Neural progenitor cell (in vitro differentiated cells): ENCODE measurements at regions not wholly inside any gene's neighbourhood (a gene's known extent, or its start where the extent isn't known, plus 50 kb on each side); places are given as distances from the start of the nearest gene placed in this dataset.

Source experiments
- DNase-seq: peaks from one replicate; pipeline ENCODE4 v3.0.0-alpha.2; 2016; ENCODE audit warnings: low spot score
- H2AFZ ChIP-seq: fragments of 200-600 bp; sonication (generic); replicated peaks from 2 replicates; pipeline ENCODE4 v1.6.1; 2016; ENCODE audit warnings: antibody characterized with exemption
- H3F3A ChIP-seq: fragments of 200-600 bp; sonication (generic); 2 replicates; pipeline ENCODE4 v1.6.1; 2016; ENCODE audit warnings: antibody characterized with exemption, low read depth
- H3K27ac ChIP-seq: fragments of 200-600 bp; sonication (generic); 2 replicates; pipeline ENCODE4 v1.5.1; 2016; ENCODE audit warnings: mild to moderate bottlenecking
- H3K27me3 ChIP-seq: fragments of 200-600 bp; sonication (generic); 2 replicates; pipeline ENCODE4 v1.6.1; 2016; ENCODE audit warnings: mild to moderate bottlenecking, moderate library complexity
- H3K36me3 ChIP-seq: fragments of 200-600 bp; sonication (generic); 2 replicates; pipeline ENCODE4 v1.5.1; 2016
- H3K4me1 ChIP-seq: fragments of 200-600 bp; sonication (generic); 2 replicates; pipeline ENCODE4 v1.6.1; 2016; ENCODE audit warnings: mixed run types
- H3K4me2 ChIP-seq: fragments of 200-600 bp; sonication (generic); 2 replicates; pipeline ENCODE4 v1.6.1; 2016
- H3K4me3 ChIP-seq: fragments of 200-600 bp; sonication (generic); 2 replicates; pipeline ENCODE4 v1.5.1; 2016
- H3K79me2 ChIP-seq: fragments of 200-600 bp; sonication (generic); 2 replicates; pipeline ENCODE4 v1.6.1; 2016; ENCODE audit warnings: low read depth
- H3K9ac ChIP-seq: fragments of 200-600 bp; sonication (generic); 2 replicates; pipeline ENCODE4 v1.6.1; 2016
- H3K9me3 ChIP-seq: fragments of 200-600 bp; sonication (generic); 2 replicates; pipeline ENCODE4 v1.5.1; 2016; ENCODE audit warnings: low read depth
- H4K20me1 ChIP-seq: fragments of 200-600 bp; sonication (generic); 2 replicates; pipeline ENCODE4 v1.6.1; 2016; ENCODE audit warnings: low read depth
- H3K27ac Mint-ChIP-seq: 3 replicates; pipeline ENCODE4 v1.8.0; 2021; ENCODE audit warnings: mixed read lengths
- H3K27me3 Mint-ChIP-seq: 2 replicates; pipeline ENCODE4 v1.8.0; 2022; ENCODE audit warnings: low read depth, mild to moderate bottlenecking, inconsistent platforms, moderate library complexity, mixed read lengths; ENCODE audit not compliant: insufficient read depth
- H3K36me3 Mint-ChIP-seq: 3 replicates; pipeline ENCODE4 v1.8.0; 2021; ENCODE audit warnings: mixed read lengths
- H3K4me1 Mint-ChIP-seq: 3 replicates; pipeline ENCODE4 v1.8.0; 2021; ENCODE audit warnings: mixed read lengths
- H3K4me3 Mint-ChIP-seq: 3 replicates; pipeline ENCODE4 v1.8.0; 2021; ENCODE audit warnings: mild to moderate bottlenecking, moderate library complexity, mixed read lengths
- H3K9me3 Mint-ChIP-seq: 3 replicates; pipeline ENCODE4 v1.8.0; 2020; ENCODE audit warnings: mixed read lengths
- EZH2 ChIP-seq: fragments of 200-600 bp; sonication (generic); IDR thresholded peaks from 2 replicates; pipeline ENCODE4 v1.6.1; 2017; ENCODE audit warnings: antibody characterized with exemption, mild to moderate bottlenecking, moderate library complexity
- EZH2phosphoT487 ChIP-seq: fragments of 200-600 bp; sonication (generic); IDR thresholded peaks from 2 replicates; pipeline ENCODE4 v1.6.1; 2017; ENCODE audit warnings: antibody characterized with exemption
- TF ChIP-seq, protein P1 (sequence below): fragments of 200-600 bp; sonication (generic); IDR thresholded peaks from 2 replicates; pipeline ENCODE4 v1.5.1; 2017; ENCODE audit warnings: antibody characterized with exemption, mild to moderate bottlenecking

GRCh38 chr17:53543472-53543871 is 279.3 kb upstream of the KIF2B start:
- H3K27ac Mint-ChIP-seq, result no peak overlapping the region
- H3K4me3 Mint-ChIP-seq, result no peak overlapping the region
- H4K20me1 ChIP-seq, result no peaks in the 10 kb centered on the region
- no peaks in the 10 kb centered on the region for H3K36me3 Mint-ChIP-seq
- H3K27ac ChIP-seq, result no peak overlapping the region
- no peak overlapping the region for H3K9ac ChIP-seq
- no peaks in the 10 kb centered on the region for H3K27me3 ChIP-seq
- H3K4me3 ChIP-seq, result no peak overlapping the region
- no peaks in the 10 kb centered on the region for H3K9me3 Mint-ChIP-seq
- no peaks in the 10 kb centered on the region for H3K36me3 ChIP-seq
- H3K4me2 ChIP-seq, result no peak overlapping the region
- peaks cover 10% of the 10 kb centered on the region for H3K4me1 ChIP-seq
- H2AFZ ChIP-seq, result no peak overlapping the region
- no peak for DNase-seq
- TF ChIP-seq EZH2phosphoT487 (no peak), EZH2 (no peak)
- TF ChIP-seq, protein P1, sequence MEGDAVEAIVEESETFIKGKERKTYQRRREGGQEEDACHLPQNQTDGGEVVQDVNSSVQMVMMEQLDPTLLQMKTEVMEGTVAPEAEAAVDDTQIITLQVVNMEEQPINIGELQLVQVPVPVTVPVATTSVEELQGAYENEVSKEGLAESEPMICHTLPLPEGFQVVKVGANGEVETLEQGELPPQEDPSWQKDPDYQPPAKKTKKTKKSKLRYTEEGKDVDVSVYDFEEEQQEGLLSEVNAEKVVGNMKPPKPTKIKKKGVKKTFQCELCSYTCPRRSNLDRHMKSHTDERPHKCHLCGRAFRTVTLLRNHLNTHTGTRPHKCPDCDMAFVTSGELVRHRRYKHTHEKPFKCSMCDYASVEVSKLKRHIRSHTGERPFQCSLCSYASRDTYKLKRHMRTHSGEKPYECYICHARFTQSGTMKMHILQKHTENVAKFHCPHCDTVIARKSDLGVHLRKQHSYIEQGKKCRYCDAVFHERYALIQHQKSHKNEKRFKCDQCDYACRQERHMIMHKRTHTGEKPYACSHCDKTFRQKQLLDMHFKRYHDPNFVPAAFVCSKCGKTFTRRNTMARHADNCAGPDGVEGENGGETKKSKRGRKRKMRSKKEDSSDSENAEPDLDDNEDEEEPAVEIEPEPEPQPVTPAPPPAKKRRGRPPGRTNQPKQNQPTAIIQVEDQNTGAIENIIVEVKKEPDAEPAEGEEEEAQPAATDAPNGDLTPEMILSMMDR, result no peak
- no peaks in the 10 kb centered on the region for H3K9me3 ChIP-seq
- peaks cover 2% of the 10 kb centered on the region for H3K27me3 Mint-ChIP-seq
- no peaks in the 10 kb centered on the region for H3K79me2 ChIP-seq
- H3K4me1 Mint-ChIP-seq, result no peaks in the 10 kb centered on the region
- H3F3A ChIP-seq, result no peaks in the 10 kb centered on the region

DNA sequence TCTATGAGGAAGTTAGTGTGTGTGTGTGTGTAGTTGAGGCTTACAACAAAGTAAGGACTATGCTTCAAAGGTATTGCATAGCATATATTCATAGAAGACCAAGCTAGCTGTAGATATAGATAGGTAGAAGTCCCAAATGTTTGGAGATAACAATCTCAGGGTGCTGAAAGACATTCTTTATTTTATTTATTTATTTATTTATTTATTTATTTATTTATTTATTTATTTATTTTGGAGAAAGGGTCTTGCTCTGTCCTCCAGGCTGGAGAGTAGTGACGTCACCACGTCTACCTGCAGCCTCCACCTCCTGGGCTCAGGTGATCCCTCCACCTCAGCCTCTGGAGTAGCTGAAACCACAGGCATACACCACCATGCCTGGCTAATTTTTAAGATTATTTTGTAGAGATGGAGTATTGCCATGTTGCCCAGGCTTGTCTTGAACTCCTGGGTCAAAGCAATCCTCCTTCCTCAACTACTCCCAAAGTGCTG is 284.6 kb upstream of the KIF2B start:
- Mint-ChIP-seq H3K27me3 (peaks cover 2% of the 10 kb centered on the region), H3K4me1 (no peaks in the 10 kb centered on the region), H3K27ac (no peak overlapping the region), H3K9me3 (no peaks in the 10 kb centered on the region), H3K4me3 (no peak overlapping the region), H3K36me3 (no peaks in the 10 kb centered on the region)
- Histone ChIP-seq H3K9ac (no peak overlapping the region), H3F3A (no peaks in the 10 kb centered on the region), H4K20me1 (no peaks in the 10 kb centered on the region), H3K4me3 (no peak overlapping the region), H3K79me2 (no peaks in the 10 kb centered on the region), H3K4me1 (peaks cover 10% of the 10 kb centered on the region), H2AFZ (no peak overlapping the region), H3K27ac (no peak overlapping the region), H3K4me2 (no peak overlapping the region), H3K36me3 (no peaks in the 10 kb centered on the region), H3K27me3 (no peaks in the 10 kb centered on the region), H3K9me3 (no peaks in the 10 kb centered on the region)
- DNase-seq, result no peak
- no peak for TF ChIP-seq EZH2
- TF ChIP-seq, protein P1, result no peak
- TF ChIP-seq EZH2phosphoT487, result no peak

DNA sequence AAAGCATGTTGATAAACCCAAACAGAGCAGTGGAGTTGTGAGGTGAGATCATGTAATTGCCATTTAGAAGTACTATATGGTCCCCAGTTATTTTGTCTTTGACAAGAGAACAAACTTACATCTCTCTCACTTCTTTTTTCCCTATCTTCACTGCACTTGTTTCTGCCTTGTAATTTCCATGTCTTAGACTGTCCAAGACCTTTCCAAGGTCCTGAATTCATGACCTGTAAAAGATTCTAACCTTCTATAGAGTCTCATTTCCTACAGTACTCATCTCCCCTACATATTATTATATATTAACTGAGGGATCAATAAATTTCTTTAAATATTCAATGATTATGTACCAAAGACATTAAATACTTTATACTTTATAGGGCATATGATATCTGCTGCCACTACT is 295.3 kb upstream of the KIF2B start:
- no peak for TF ChIP-seq EZH2phosphoT487
- TF ChIP-seq, protein P1, result no peak
- TF ChIP-seq EZH2, result no peak
- no peaks in the 10 kb centered on the region for H3K79me2 ChIP-seq
- no peak overlapping the region for H3K4me2 ChIP-seq
- H3K4me3 Mint-ChIP-seq, result no peak overlapping the region
- H3F3A ChIP-seq, result no peaks in the 10 kb centered on the region
- no peaks in the 10 kb centered on the region for H3K36me3 ChIP-seq
- H3K9ac ChIP-seq, result no peak overlapping the region
- H2AFZ ChIP-seq, result no peak overlapping the region
- no peaks in the 10 kb centered on the region for H3K27me3 ChIP-seq
- H3K4me1 ChIP-seq, result no peaks in the 10 kb centered on the region
- H3K4me3 ChIP-seq, result no peak overlapping the region
- H3K27me3 Mint-ChIP-seq, result no peaks in the 10 kb centered on the region
- no peaks in the 10 kb centered on the region for H3K9me3 ChIP-seq
- H3K27ac Mint-ChIP-seq, result no peak overlapping the region
- no peaks in the 10 kb centered on the region for H3K36me3 Mint-ChIP-seq
- no peaks in the 10 kb centered on the region for H4K20me1 ChIP-seq
- no peaks in the 10 kb centered on the region for H3K4me1 Mint-ChIP-seq
- no peak for DNase-seq
- no peak overlapping the region for H3K27ac ChIP-seq
- peaks cover 3% of the 10 kb centered on the region for H3K9me3 Mint-ChIP-seq
